HG02610 (cell line): ENCODE measurements at regions not wholly inside any gene's neighbourhood (a gene's known extent, or its start where the extent isn't known, plus 50 kb on each side); places are given as distances from the start of the nearest gene placed in this dataset.
A peak's percentile ranks its signal among the peaks of the same experiment; 100 is the strongest.
"Not testable (repeated sequence)": the region's sequence is repeated elsewhere in the genome, so short reads cannot be mapped to it uniquely, and the experiment has no call there.

Experiments
- ATAC-seq: cut with Tn5 transposase; IDR thresholded peaks from one replicate; pipeline ENCODE4 v1.9.1; 2021; ENCODE audit warnings: mild to moderate bottlenecking, moderate library complexity; ENCODE audit not compliant: unreplicated experiment

DNA sequence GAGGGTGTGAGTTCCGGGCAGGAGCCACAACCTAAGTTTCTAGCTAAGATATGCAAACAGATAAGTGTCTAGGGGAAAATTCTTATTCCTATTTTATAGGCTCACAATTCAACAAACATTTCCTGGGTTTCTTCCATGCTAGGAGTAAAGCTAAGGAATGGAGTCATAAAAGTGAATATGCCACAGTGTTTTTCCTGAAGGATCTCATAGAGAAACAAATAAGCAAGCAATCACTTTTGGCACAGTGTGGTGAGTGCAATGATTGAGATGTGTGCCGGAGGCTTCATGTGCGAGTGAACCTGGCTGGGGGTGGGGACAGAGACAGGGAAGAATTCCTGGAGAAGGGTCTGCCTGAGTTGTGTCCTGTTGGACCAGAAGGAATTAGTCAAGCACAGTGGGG is 147.4 kb downstream of the TENT5C start:
- ATAC-seq: no peak

- no peak for ATAC-seq
Observed at GRCh38 chr1:117753652-117754051, 147.8 kb downstream of the TENT5C start.

- ATAC-seq: no peak
Observed at GRCh38 chr1:117754061-117754969, 148.5 kb downstream of the TENT5C start.

DNA sequence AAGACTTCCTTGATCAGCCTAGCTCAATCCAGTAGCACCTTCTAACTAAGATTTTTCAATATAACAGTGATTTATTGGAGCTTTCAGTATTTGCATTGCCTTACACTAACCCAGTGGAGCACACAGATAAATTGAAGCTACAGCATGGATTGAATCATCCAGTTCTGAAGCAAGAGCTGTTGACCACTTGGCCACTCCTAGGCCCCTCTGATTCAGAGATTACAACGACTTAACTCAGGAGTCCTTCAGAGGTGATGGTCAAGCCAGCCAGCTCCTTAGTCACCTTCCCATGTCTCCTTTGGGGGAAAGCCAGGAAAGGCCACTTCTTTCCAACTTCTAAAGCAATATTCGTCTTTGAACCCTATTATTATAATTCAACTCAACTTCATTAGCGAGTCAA is 151.8 kb downstream of the TENT5C start:
- ATAC-seq: no peak

- peak; percentile 69 for ATAC-seq
Observed at GRCh38 chr1:117758444-117759316, 152.8 kb downstream of the TENT5C start.

DNA sequence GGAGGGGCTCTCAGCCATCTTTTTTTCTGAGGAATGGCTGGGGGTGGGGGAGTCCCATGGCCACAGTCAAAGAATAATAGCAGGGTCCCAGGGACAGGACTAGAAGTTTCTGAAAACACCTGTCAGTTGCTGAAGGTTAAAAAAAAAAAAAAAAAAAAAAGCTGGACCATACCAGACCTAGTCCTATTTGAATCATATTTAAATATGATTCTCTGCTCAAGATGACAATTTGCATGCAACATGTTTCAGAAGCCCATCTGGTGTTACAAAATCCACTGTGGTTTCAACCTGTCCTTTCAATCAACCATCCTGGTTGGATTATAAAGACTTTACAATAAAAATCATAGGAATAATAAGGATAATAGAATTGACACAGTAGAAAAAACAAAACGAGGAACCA is 153.7 kb downstream of the TENT5C start:
- ATAC-seq: no peak

DNA sequence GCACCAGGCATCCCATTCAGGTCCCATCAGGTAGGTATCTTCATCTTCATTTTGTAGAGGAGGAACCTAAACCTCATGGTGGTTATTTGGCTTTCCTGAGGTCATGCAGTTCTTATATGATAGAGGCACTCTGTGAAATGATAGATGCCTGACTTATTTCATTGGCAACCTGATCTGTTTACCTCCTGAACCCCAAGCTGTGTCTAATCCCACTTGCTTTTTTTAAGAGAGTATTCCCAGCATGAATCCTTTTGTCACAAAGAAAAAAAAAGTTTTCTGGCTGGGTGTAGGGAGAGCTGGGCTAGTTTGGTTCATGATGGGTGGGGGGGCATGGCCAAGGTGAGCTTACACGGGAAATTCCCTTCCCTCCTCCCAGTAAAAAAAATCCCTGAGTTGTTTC is 154.2 kb downstream of the TENT5C start:
- ATAC-seq: no peak

DNA sequence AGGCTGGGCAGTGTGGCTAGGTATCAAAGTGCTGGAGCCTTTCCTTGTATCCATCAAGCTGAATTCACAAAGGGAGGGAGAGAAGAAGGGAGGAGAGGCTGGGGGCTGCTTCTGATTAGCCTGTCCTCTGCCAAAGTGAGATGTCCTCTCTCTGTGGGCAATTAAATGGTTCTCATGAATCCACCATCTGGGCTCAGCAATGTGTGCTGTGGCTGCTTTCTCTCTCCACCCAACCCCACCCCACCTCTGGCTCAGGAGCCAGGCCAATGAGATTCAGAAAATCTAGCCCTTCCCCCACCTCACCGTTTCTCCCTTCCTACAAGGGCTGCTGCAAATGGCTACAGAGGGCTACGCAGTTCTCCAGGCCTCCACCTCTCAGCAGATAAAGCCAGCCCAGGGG is 154.6 kb downstream of the TENT5C start:
- no peak for ATAC-seq

DNA sequence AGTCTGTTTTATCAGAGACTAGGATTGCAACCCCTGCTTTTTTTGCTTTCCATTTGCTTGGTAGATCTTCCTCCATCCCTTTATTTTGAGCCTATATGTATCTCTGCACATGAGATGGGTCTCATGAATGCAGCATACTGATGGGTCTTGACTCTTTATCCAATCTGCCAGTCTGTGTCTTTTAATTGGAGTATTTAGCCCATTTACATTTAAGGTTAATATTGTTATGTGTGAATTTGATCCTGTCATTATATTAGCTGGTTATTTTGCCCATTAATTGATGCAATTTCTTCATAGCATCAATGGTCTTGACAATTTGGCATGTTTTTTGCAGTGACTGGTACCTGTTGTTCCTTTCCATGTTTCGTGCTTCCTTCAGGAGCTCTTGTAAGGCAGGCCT is 161.7 kb downstream of the GDAP2 start:
- ATAC-seq: not testable (repeated sequence)

- no peak for ATAC-seq
Observed at GRCh38 chr1:117770981-117771531, 158.4 kb downstream of the GDAP2 start.

- no peak for ATAC-seq
Observed at GRCh38 chr1:117779364-117779763, 150.1 kb downstream of the GDAP2 start.

DNA sequence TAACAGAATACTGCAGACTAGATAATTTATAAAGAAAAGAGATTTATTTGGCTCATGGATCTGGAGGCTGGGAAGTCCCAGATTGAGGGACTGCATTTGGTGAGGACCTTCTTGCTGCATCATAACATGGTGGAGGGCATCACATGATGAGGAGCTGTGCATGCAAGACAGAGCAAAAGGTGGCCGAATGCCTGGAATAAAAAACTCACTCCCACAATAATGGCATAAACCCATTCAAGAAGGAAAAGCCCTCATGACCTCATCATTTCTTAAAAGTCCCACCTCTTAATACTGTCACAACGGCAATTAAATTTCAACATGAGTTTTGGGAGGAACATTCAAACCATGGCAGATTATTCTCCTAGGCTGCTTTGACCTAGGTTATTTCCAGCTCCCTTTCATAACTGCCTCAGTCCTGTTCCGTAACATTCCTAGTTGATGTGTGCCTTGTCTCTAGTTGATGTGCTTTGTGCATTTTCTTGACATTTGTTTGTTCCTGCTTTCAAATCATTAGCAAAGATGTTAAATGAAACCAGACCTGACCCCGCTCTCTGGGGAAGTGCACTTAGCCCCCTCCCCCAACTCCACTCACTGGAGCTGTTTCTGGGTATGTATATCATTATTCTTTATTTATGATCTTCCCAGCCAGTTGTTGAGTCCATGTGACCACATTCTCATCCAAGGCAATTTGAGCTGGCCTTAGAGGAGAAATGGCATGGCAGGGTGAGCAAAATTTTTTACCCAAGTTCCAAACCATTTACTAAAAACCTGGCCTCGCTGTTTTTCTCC is 148.5 kb downstream of the GDAP2 start:
- ATAC-seq: no peak

- no peak for ATAC-seq
Observed at GRCh38 chr1:117782056-117782455, 147.4 kb downstream of the GDAP2 start.

GRCh38 chr1:117783606-117784396 is 145.6 kb downstream of the GDAP2 start:
- ATAC-seq: no peak

GRCh38 chr1:117788014-117788413 is 141.4 kb downstream of the GDAP2 start:
- ATAC-seq: no peak

DNA sequence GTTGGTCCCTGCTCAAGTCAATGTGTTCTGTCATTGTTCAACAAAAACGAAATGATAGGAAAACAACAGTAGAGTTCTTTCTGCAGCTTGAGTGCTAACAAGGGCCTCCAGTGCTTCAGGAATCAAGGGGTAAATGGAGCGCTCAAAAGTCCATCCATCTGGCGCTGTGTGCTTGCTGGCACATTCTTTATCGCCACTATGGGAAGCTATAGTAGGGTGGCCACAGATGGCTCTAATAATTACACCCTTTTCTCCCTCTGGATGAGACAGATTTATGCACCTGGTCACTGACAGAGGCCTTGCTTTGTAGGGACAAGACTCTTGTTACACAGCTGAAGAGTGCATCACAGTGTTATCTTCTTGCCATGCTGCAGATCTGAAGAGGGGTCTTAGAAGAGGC is 136.0 kb downstream of the GDAP2 start:
- no peak for ATAC-seq

- no peak for ATAC-seq
Observed at GRCh38 chr1:117794073-117794472, 135.3 kb downstream of the GDAP2 start.

DNA sequence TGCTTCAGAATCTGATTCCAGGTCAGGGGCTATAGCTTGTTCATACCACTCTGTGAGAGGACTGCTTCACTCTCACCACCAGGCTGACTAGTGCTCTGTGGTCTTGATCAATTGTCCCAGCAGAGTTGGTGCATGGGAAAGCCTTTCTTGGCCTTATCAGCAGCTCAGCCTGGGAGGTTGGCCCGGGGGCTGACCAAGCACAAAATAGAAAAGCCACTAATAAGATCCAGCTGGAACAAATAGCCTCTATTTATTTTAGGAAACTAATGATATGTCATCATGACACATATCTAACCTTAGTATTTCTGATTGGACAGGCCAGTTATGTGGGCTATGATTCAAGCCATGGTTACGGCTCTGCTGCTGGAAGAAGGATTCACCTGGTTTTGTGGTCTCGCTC is 134.2 kb downstream of the GDAP2 start:
- ATAC-seq: no peak

DNA sequence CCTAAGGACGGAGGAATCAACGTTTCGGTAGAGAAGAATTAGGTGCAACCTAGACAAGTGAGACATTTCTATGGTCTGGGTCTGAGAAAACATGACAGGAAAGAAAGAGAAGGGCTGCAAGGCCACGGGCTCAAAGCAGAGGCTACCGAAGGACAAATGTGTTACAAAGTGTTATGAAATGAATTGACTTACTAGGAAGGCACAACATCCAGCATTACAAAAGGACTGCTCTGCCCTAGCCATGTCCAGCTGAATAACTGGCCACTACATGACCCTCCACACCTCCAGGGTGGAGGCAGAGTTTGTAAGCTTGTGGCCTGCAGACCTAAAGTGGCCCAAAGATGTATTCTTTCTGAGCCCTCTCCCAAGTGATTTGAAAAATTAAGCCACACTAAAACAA is 133.6 kb downstream of the GDAP2 start:
- ATAC-seq: no peak

- no peak for ATAC-seq
Observed at GRCh38 chr1:117796226-117796625, 133.2 kb downstream of the GDAP2 start.
